ENCODE measurements at regions not wholly inside any gene's neighbourhood (a gene's known extent, or its start where the extent isn't known, plus 50 kb on each side); places are given as distances from the start of the nearest gene placed in this dataset.

- no peak for TF ChIP-seq CTCF (IDR thresholded peaks at IDR 0.05; ENCODE audit: poor library complexity)
- no peak for TF ChIP-seq EZH2 (IDR thresholded peaks at IDR 0.05; ENCODE audit: borderline replicate concordance)
- TF ChIP-seq EZH2phosphoT487 (IDR thresholded peaks at IDR 0.05; ENCODE audit: low read depth, severe bottlenecking, unreplicated experiment) = no peak
Measured at GRCh38 chr2:104716061-104716460, 137.9 kb upstream of the POU3F3 start.
